ENCODE measurements at regions not wholly inside any gene's neighbourhood (a gene's known extent, or its start where the extent isn't known, plus 50 kb on each side); places are given as distances from the start of the nearest gene placed in this dataset.
A peak's percentile ranks its signal among the peaks of the same experiment; 100 is the strongest.

DNA sequence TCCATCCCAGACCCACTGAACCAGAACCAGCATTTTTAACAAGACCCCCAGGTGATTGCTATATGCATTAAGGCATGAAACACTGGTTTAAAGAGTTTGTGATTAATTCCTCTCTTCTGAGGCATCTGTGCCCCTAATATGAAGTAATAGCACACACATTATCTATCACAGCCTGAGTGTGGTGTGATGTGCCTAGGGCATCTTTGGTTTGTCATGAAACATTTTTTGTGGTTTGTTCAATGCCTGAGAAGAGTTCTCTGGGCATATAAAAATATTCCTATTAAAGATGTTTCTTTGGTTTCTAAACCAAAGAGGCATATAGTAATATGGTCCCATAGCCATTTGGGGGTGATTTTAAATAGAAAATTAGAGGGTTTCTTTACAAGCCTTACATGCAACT, 221.7 kb upstream of the SPOPL start:
- no peaks in the 10 kb centered on the region for H4K20me1 ChIP-seq (replicated peaks; ENCODE audit: insufficient read depth)
- H3K4me1 Mint-ChIP-seq = peaks cover 37% of the 10 kb centered on the region
- TF ChIP-seq ZNF331 (CRISPR knock-in tag; IDR thresholded peaks at IDR 0.05; ENCODE audit: low read depth) (no peak), CREB1 (CRISPR knock-in tag; IDR thresholded peaks at IDR 0.05; ENCODE audit: low read depth) (no peak), JUNB (IDR thresholded peaks at IDR 0.05; ENCODE audit: unreplicated experiment) (no peak), ZNF114 (CRISPR knock-in tag; IDR thresholded peaks at IDR 0.05) (no peak)

DNA sequence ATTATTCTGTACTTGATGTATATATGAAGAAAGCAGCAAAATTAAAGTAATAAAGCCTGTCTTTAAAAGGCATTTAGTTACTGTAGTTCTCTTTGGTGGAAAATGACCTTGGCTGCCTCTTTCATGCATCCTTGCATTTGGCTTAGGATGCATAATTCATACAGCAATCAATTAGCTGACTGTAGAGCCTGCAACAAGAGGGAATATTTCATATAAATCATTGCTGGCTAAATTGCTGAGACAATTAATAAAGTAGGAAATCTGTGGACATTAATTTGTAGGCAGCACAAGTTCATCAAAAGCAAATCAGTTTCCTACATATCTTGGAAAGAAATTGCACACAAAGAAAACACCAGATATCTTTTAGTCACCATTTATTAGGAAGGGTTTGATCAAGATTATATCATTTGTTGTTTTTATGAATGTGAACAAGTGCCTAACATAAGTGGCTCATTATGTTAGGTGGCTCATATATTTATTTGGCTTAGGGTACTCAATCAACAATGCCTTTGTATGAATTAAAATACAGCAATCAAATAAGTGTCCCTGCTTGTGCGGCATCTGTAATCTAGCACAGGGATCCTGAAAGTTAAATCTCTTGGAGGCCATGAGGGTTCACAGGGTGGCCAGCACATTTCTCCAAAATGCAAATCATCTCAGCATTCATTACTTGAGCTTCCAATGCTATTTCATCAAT, 220.4 kb upstream of the SPOPL start:
- H3K27me3 ChIP-seq (ENCODE audit: insufficient read depth) = no peaks in the 10 kb centered on the region
- no peaks in the 10 kb centered on the region for H3K9me2 ChIP-seq (ENCODE audit: insufficient read depth)
- H3K27ac Mint-ChIP-seq = no peak overlapping the region
- H3F3A ChIP-seq (replicated peaks; ENCODE audit: low read depth) = no peaks in the 10 kb centered on the region
- H3K9me3 Mint-ChIP-seq = peaks cover 2% of the 10 kb centered on the region; the same call in 2 of the 3 replicates
- no peak overlapping the region for H3K4me3 Mint-ChIP-seq
- ATAC-seq (no peak), DNase-seq (ENCODE audit: low spot score) (no peak)
- no peaks in the 10 kb centered on the region for H3K36me3 ChIP-seq (ENCODE audit: insufficient read depth)
- peaks cover 26% of the 10 kb centered on the region for H3K4me1 Mint-ChIP-seq
- H3K79me2 ChIP-seq (replicated peaks; ENCODE audit: insufficient read depth) = no peaks in the 10 kb centered on the region
- H3K27me3 Mint-ChIP-seq (ENCODE audit: insufficient read depth, low read depth, poor library complexity) = no peaks in the 10 kb centered on the region
- H3K4me2 ChIP-seq = no peak overlapping the region
- H3K4me3 ChIP-seq = no peak overlapping the region
- H3K4me1 ChIP-seq (ENCODE audit: insufficient read depth) = peaks cover 15% of the 10 kb centered on the region
- no peak overlapping the region for H2AFZ ChIP-seq
- no peak overlapping the region for H3K27ac ChIP-seq (ENCODE audit: low read depth)
- TF ChIP-seq EZH2phosphoT487 (IDR thresholded peaks at IDR 0.05; ENCODE audit: unreplicated experiment) = no peak
- no peaks in the 10 kb centered on the region for H4K20me1 ChIP-seq (replicated peaks; ENCODE audit: insufficient read depth)
- H3K36me3 Mint-ChIP-seq (ENCODE audit: low read depth) = no peaks in the 10 kb centered on the region; the same call in 2 of the 3 replicates

More for the DNA sequence above, 221.7 kb upstream of the SPOPL start:
- Mint-ChIP-seq H3K4me3 (no peak overlapping the region), H3K27ac (no peak overlapping the region), H3K36me3 (ENCODE audit: low read depth) (no peaks in the 10 kb centered on the region), H3K9me3 (no peaks in the 10 kb centered on the region), H3K27me3 (ENCODE audit: insufficient read depth, low read depth, poor library complexity) (no peaks in the 10 kb centered on the region)
- Histone ChIP-seq H3K9me2 (ENCODE audit: insufficient read depth) (no peaks in the 10 kb centered on the region), H3K79me2 (replicated peaks; ENCODE audit: insufficient read depth) (no peaks in the 10 kb centered on the region), H3K27ac (ENCODE audit: low read depth) (no peak overlapping the region), H3K4me2 (no peak overlapping the region), H3K36me3 (ENCODE audit: insufficient read depth) (no peaks in the 10 kb centered on the region), H3K4me1 (ENCODE audit: insufficient read depth) (peaks cover 28% of the 10 kb centered on the region), H2AFZ (no peak overlapping the region), H3F3A (replicated peaks; ENCODE audit: low read depth) (no peaks in the 10 kb centered on the region), H3K27me3 (ENCODE audit: insufficient read depth) (no peaks in the 10 kb centered on the region), H3K4me3 (no peak overlapping the region)
- DNase-seq (ENCODE audit: low spot score) = no peak
- no peak for ATAC-seq

DNA sequence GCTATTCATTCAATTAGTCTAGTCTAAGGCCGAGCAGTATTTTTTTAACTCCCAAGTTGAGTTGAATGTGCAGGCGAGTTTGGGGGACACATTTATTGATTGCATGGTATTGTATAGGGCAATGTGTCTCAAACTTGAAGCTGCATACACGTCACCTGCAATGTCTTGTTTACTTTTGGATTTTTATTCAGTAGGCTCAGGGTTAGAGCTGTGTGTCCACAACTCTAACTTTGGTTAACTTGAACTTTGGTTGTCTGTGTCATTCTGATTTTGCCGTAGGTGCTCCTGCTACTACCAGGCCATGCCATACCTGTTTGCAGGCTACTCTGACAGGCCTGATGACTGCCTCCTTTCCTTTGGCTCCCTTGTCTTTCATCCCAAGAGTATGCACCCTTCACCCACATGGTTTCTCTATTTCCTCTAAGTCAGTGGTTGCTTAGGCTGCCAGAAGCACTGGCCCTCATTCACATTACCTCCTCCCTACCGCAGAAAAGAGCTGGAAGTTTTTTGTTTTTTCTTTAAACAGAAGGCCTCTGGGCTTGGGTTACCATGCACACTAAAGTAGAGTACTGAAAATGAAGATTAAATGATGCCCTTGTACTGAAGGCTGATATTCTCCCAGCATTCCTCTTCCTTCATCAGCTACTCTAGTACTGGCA, 219.4 kb upstream of the SPOPL start:
- no peaks in the 10 kb centered on the region for H3K36me3 ChIP-seq (ENCODE audit: insufficient read depth)
- peaks cover 7% of the 10 kb centered on the region for H3K4me1 ChIP-seq (ENCODE audit: insufficient read depth)
- no peaks in the 10 kb centered on the region for H3K79me2 ChIP-seq (replicated peaks; ENCODE audit: insufficient read depth)
- no peak overlapping the region for H3K4me2 ChIP-seq
- H3K4me3 ChIP-seq = no peak overlapping the region
- H2AFZ ChIP-seq = no peak overlapping the region
- no peaks in the 10 kb centered on the region for H4K20me1 ChIP-seq (replicated peaks; ENCODE audit: insufficient read depth)
- no peak for ATAC-seq
- H3K27ac ChIP-seq (ENCODE audit: low read depth) = no peak overlapping the region
- Mint-ChIP-seq H3K4me1 (peaks cover 16% of the 10 kb centered on the region), H3K27me3 (ENCODE audit: insufficient read depth, low read depth, poor library complexity) (no peaks in the 10 kb centered on the region), H3K9me3 (peaks cover 8% of the 10 kb centered on the region; the same call in 2 of the 3 replicates), H3K27ac (peak overlapping the region; percentile 36), H3K4me3 (no peak overlapping the region), H3K36me3 (ENCODE audit: low read depth) (peaks cover 7% of the 10 kb centered on the region; the same call in 2 of the 3 replicates)
- DNase-seq (ENCODE audit: low spot score) = no peak
- no peaks in the 10 kb centered on the region for H3K27me3 ChIP-seq (ENCODE audit: insufficient read depth)
- no peaks in the 10 kb centered on the region for H3K9me2 ChIP-seq (ENCODE audit: insufficient read depth)
- H3F3A ChIP-seq (replicated peaks; ENCODE audit: low read depth) = no peaks in the 10 kb centered on the region
- TF ChIP-seq ZNF114 (CRISPR knock-in tag; IDR thresholded peaks at IDR 0.05) (no peak), ZNF331 (CRISPR knock-in tag; IDR thresholded peaks at IDR 0.05; ENCODE audit: low read depth) (no peak), POLR2AphosphoS5 (IDR thresholded peaks at IDR 0.05; ENCODE audit: low read depth) (no peak), STAT1 (IDR thresholded peaks at IDR 0.05; ENCODE audit: unreplicated experiment) (no peak), JUNB (IDR thresholded peaks at IDR 0.05; ENCODE audit: unreplicated experiment) (no peak)
- TF ChIP-seq, protein P1, sequence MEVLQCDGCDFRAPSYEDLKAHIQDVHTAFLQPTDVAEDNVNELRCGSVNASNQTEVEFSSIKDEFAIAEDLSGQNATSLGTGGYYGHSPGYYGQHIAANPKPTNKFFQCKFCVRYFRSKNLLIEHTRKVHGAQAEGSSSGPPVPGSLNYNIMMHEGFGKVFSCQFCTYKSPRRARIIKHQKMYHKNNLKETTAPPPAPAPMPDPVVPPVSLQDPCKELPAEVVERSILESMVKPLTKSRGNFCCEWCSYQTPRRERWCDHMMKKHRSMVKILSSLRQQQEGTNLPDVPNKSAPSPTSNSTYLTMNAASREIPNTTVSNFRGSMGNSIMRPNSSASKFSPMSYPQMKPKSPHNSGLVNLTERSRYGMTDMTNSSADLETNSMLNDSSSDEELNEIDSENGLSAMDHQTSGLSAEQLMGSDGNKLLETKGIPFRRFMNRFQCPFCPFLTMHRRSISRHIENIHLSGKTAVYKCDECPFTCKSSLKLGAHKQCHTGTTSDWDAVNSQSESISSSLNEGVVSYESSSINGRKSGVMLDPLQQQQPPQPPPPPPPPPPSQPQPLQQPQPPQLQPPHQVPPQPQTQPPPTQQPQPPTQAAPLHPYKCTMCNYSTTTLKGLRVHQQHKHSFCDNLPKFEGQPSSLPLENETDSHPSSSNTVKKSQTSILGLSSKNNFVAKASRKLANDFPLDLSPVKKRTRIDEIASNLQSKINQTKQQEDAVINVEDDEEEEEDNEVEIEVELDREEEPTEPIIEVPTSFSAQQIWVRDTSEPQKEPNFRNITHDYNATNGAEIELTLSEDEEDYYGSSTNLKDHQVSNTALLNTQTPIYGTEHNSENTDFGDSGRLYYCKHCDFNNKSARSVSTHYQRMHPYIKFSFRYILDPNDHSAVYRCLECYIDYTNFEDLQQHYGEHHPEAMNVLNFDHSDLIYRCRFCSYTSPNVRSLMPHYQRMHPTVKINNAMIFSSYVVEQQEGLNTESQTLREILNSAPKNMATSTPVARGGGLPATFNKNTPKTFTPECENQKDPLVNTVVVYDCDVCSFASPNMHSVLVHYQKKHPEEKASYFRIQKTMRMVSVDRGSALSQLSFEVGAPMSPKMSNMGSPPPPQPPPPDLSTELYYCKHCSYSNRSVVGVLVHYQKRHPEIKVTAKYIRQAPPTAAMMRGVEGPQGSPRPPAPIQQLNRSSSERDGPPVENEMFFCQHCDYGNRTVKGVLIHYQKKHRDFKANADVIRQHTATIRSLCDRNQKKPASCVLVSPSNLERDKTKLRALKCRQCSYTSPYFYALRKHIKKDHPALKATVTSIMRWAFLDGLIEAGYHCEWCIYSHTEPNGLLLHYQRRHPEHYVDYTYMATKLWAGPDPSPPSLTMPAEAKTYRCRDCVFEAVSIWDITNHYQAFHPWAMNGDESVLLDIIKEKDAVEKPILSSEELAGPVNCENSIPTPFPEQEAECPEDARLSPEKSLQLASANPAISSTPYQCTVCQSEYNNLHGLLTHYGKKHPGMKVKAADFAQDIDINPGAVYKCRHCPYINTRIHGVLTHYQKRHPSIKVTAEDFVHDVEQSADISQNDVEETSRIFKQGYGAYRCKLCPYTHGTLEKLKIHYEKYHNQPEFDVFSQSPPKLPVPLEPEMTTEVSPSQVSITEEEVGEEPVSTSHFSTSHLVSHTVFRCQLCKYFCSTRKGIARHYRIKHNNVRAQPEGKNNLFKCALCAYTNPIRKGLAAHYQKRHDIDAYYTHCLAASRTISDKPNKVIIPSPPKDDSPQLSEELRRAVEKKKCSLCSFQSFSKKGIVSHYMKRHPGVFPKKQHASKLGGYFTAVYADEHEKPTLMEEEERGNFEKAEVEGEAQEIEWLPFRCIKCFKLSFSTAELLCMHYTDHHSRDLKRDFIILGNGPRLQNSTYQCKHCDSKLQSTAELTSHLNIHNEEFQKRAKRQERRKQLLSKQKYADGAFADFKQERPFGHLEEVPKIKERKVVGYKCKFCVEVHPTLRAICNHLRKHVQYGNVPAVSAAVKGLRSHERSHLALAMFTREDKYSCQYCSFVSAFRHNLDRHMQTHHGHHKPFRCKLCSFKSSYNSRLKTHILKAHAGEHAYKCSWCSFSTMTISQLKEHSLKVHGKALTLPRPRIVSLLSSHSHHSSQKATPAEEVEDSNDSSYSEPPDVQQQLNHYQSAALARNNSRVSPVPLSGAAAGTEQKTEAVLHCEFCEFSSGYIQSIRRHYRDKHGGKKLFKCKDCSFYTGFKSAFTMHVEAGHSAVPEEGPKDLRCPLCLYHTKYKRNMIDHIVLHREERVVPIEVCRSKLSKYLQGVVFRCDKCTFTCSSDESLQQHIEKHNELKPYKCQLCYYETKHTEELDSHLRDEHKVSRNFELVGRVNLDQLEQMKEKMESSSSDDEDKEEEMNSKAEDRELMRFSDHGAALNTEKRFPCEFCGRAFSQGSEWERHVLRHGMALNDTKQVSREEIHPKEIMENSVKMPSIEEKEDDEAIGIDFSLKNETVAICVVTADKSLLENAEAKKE (CRISPR knock-in tag; IDR thresholded peaks at IDR 0.05) = no peak

Data from GM23338 (cell line).